HL-60 (cell line): ENCODE measurements at regions not wholly inside any gene's neighbourhood (a gene's known extent, or its start where the extent isn't known, plus 50 kb on each side); places are given as distances from the start of the nearest gene placed in this dataset.

Source experiments
- DNase-seq, 2 experiments: peaks; one replicate each; pipeline ENCODE4 v3.0.0-alpha.2; 2010 to 2020; ENCODE audit warnings: low read depth in 1 of 2, low spot score in 1 of 2
- H3K27ac ChIP-seq: fragments of 250-450 bp; sonication (Bioruptor Pico); replicated peaks from 2 replicates; pipeline ENCODE4 v1.5.1; 2020; ENCODE audit warnings: mild to moderate bottlenecking, moderate library complexity
- H3K27me3 ChIP-seq: fragments of 250-450 bp; sonication (Bioruptor Pico); 2 replicates; pipeline ENCODE4 v1.5.1; 2021; ENCODE audit warnings: mild to moderate bottlenecking, moderate library complexity; ENCODE audit not compliant: insufficient read depth, poor library complexity, severe bottlenecking
- H3K4me3 ChIP-seq: replicated peaks from 2 replicates; pipeline ENCODE4 v1.5.1; 2011; ENCODE audit warnings: mild to moderate bottlenecking, control low read depth, low read length; ENCODE audit not compliant: insufficient read depth
- CTCF ChIP-seq: IDR thresholded peaks from one replicate; pipeline ENCODE4 v1.5.1; 2011; ENCODE audit warnings: low read length, control low read depth, inconsistent platforms; ENCODE audit not compliant: insufficient read depth
- GABPA ChIP-seq: IDR thresholded peaks from 2 replicates; pipeline ENCODE4 v1.6.1; 2012; ENCODE audit warnings: low read depth
- POLR2AphosphoS5 ChIP-seq: IDR thresholded peaks from 2 replicates; pipeline ENCODE4 v1.6.1; 2012; ENCODE audit warnings: low read depth
- REST ChIP-seq: IDR thresholded peaks from 2 replicates; pipeline ENCODE4 v1.6.1; 2012; ENCODE audit warnings: low read depth; ENCODE audit not compliant: insufficient replicate concordance
- SPI1 ChIP-seq: IDR thresholded peaks from 2 replicates; pipeline ENCODE4 v1.6.1; 2012; ENCODE audit warnings: low read depth, mild to moderate bottlenecking, borderline replicate concordance

GRCh38 chr5:40089269-40089668 is 590.4 kb upstream of the PTGER4 start:
- no peak for DNase-seq
- TF ChIP-seq POLR2AphosphoS5 (no peak), REST (no peak), GABPA (no peak), SPI1 (no peak), CTCF (no peak)
- H3K27ac ChIP-seq = no peak overlapping the region
- H3K27me3 ChIP-seq = no peaks in the 10 kb centered on the region
- H3K4me3 ChIP-seq = no peak overlapping the region

- no peaks in the 10 kb centered on the region for H3K27me3 ChIP-seq
- H3K4me3 ChIP-seq = no peak overlapping the region
- TF ChIP-seq POLR2AphosphoS5 = no peak
- TF ChIP-seq CTCF = no peak
- TF ChIP-seq SPI1 = no peak
- TF ChIP-seq REST = no peak
- TF ChIP-seq GABPA = no peak
- DNase-seq = no peak
- H3K27ac ChIP-seq = no peak overlapping the region
These were observed 595.1 kb upstream of the PTGER4 start for GRCh38 chr5:40084614-40085013.

- H3K27me3 ChIP-seq = no peaks in the 10 kb centered on the region
- DNase-seq = no peak
- H3K27ac ChIP-seq = no peak overlapping the region
- no peak for TF ChIP-seq SPI1
- no peak for TF ChIP-seq REST
- no peak for TF ChIP-seq CTCF
- no peak for TF ChIP-seq POLR2AphosphoS5
- no peak for TF ChIP-seq GABPA
- no peak overlapping the region for H3K4me3 ChIP-seq
These were observed 597.4 kb upstream of the PTGER4 start for GRCh38 chr5:40082313-40082712.
